Ascending aorta (tissue), 2 donors: ENCODE measurements at regions not wholly inside any gene's neighbourhood (a gene's known extent, or its start where the extent isn't known, plus 50 kb on each side); places are given as distances from the start of the nearest gene placed in this dataset.

Experiments used
- DNase-seq, 2 donors: peaks; one replicate each; pipeline ENCODE4 v3.0.0-alpha.2; 2019; ENCODE audit warnings: low spot score in 2 of 2
- H3K27ac ChIP-seq, 2 donors: fragments of 200-600 bp; sonication (generic); one replicate each; pipeline ENCODE4 v1.5.1; 2016 to 2017; ENCODE audit warnings: mild to moderate bottlenecking in 1 of 2
- H3K27me3 ChIP-seq: fragments of 200-600 bp; sonication (generic); one replicate; pipeline ENCODE4 v1.5.1; 2017
- H3K36me3 ChIP-seq, 2 donors: fragments of 200-600 bp; sonication (generic); one replicate each; pipeline ENCODE4 v1.5.1; 2016
- H3K4me1 ChIP-seq, 2 donors: fragments of 200-600 bp; sonication (generic); one replicate each; pipeline ENCODE4 v1.5.1; 2016 to 2017; ENCODE audit warnings: mild to moderate bottlenecking in 1 of 2
- H3K4me3 ChIP-seq, 2 donors: fragments of 200-600 bp; sonication (generic); one replicate each; pipeline ENCODE4 v1.5.1; 2016 to 2017; ENCODE audit warnings: mild to moderate bottlenecking in 1 of 2
- H3K9me3 ChIP-seq, 2 donors: fragments of 200-600 bp; sonication (generic); one replicate each; pipeline ENCODE4 v1.5.1; 2016
- intact Hi-C: fragments of 100-400 bp; cut with DNase I; formaldehyde crosslinking; loops from one replicate; pipeline ENCODE4 v1.15.1; 2023
- TF ChIP-seq, protein P1 (sequence below), 3 experiments: fragments of 200-600 bp in 2 of 3; fragments of 450-650 bp in 1 of 3; sonication (generic) in 2 of 3; IDR thresholded peaks; one replicate each; pipeline ENCODE4 v1.5.1; 2016 to 2019; ENCODE audit warnings: antibody characterized with exemption in 3 of 3, mild to moderate bottlenecking in 1 of 3, moderate library complexity in 1 of 3

- intact Hi-C loops: no loop called here
Observed at GRCh38 chr3:157956176-157956575, 150.0 kb downstream of the SHOX2 start.

DNA sequence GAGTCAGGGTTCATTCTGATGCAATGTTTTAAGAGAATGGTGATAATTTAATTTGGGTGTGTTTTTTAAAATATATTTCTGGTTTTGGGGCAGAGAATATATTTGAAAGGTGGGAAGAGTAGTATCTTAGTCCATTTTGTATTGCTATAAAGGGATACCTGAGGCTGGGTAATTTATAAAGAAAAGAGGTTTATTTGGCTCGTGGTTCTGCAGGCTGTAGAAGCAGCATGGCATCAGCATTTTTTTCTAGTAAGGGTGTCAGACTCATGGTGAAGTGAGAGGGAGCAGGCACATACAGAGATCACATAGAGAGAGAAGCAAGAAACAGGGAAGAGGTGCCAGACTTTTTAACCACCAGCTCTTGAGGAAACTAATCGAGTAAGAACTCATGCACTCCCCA is 152.7 kb downstream of the SHOX2 start:
- no peaks in the 10 kb centered on the region for H3K27me3 ChIP-seq
- no peaks in the 10 kb centered on the region for H3K9me3 ChIP-seq
- TF ChIP-seq, protein P1, sequence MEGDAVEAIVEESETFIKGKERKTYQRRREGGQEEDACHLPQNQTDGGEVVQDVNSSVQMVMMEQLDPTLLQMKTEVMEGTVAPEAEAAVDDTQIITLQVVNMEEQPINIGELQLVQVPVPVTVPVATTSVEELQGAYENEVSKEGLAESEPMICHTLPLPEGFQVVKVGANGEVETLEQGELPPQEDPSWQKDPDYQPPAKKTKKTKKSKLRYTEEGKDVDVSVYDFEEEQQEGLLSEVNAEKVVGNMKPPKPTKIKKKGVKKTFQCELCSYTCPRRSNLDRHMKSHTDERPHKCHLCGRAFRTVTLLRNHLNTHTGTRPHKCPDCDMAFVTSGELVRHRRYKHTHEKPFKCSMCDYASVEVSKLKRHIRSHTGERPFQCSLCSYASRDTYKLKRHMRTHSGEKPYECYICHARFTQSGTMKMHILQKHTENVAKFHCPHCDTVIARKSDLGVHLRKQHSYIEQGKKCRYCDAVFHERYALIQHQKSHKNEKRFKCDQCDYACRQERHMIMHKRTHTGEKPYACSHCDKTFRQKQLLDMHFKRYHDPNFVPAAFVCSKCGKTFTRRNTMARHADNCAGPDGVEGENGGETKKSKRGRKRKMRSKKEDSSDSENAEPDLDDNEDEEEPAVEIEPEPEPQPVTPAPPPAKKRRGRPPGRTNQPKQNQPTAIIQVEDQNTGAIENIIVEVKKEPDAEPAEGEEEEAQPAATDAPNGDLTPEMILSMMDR (IDR thresholded peaks at IDR 0.05): no peak
- H3K36me3 ChIP-seq: no peaks in the 10 kb centered on the region
- no peak for DNase-seq
- no peak overlapping the region for H3K27ac ChIP-seq
- intact Hi-C loops: no loop called here
- peaks cover 0 to 3% of the 10 kb centered on the region in 2 donors for H3K4me1 ChIP-seq
- no peak overlapping the region for H3K4me3 ChIP-seq

More at GRCh38 chr3:157956176-157956575, 150.0 kb downstream of the SHOX2 start:
- H3K9me3 ChIP-seq: no peaks in the 10 kb centered on the region
- no peaks in the 10 kb centered on the region for H3K4me1 ChIP-seq
- no peaks in the 10 kb centered on the region for H3K36me3 ChIP-seq
- H3K27ac ChIP-seq: no peak overlapping the region
- no peaks in the 10 kb centered on the region for H3K27me3 ChIP-seq
- TF ChIP-seq, protein P1 (IDR thresholded peaks at IDR 0.05): no peak
- no peak for DNase-seq
- no peak overlapping the region for H3K4me3 ChIP-seq

DNA sequence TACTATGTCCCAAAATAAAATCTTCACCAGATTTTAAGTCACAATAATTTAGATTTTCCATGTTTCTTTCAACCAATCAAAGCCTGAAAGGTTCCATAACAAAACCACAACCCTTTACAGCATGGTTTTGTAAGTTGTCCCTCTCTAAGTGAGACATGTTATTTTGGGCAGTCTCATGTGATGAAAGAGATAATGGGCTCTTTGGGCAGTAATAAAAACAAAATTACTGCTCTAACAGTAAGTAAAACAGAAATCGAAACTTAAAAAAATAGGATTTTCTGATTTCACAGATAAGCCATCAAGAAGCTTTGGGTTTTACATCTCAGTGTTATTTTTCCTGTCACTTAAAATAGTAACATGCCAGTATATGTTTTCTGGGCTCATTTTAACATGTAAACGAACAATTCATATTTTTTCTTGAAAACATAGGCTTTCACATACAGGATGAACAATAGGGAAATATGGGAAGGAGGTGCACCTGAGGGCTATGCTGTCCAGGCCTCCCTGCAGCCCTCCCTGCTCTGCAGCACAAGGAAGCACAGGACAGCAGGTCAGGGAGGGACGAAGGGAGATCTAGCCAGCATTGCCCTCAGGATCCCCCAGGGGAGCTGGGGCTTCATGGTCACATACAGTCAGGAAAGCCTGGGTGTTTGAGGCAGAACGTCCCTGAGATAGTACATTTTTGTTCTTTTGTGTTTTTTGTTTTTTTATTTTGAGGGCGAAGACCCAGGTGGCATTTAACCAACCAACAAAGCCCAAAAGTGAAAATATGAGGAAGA is 157.4 kb downstream of the SHOX2 start:
- Histone ChIP-seq H3K27me3 (no peaks in the 10 kb centered on the region), H3K9me3 (no peaks in the 10 kb centered on the region), H3K27ac (no peak overlapping the region), H3K4me1 (peaks cover 0 to 3% of the 10 kb centered on the region in 2 donors), H3K4me3 (no peak overlapping the region), H3K36me3 (no peaks in the 10 kb centered on the region)
- no peak for DNase-seq
- TF ChIP-seq, protein P1 (IDR thresholded peaks at IDR 0.05): no peak
- intact Hi-C loops: no loop called here

- Histone ChIP-seq H3K36me3 (no peaks in the 10 kb centered on the region), H3K4me3 (no peak overlapping the region), H3K27ac (no peak overlapping the region), H3K27me3 (no peaks in the 10 kb centered on the region), H3K4me1 (no peaks in the 10 kb centered on the region), H3K9me3 (no peaks in the 10 kb centered on the region)
- intact Hi-C loops: no loop called here
- TF ChIP-seq, protein P1 (IDR thresholded peaks at IDR 0.05): no peak
- no peak for DNase-seq
Observed at GRCh38 chr3:157939166-157939565, 167.1 kb downstream of the SHOX2 start.

- no peak overlapping the region for H3K27ac ChIP-seq
- H3K9me3 ChIP-seq: no peaks in the 10 kb centered on the region
- H3K4me1 ChIP-seq: no peaks in the 10 kb centered on the region
- TF ChIP-seq, protein P1 (IDR thresholded peaks at IDR 0.05): no peak
- no peak overlapping the region for H3K4me3 ChIP-seq
- intact Hi-C loops: no loop called here
- no peak for DNase-seq
- no peaks in the 10 kb centered on the region for H3K27me3 ChIP-seq
- H3K36me3 ChIP-seq: no peaks in the 10 kb centered on the region
Observed at GRCh38 chr3:157938154-157938779, 168.0 kb downstream of the SHOX2 start.
